ENCODE measurements at regions not wholly inside any gene's neighbourhood (a gene's known extent, or its start where the extent isn't known, plus 50 kb on each side); places are given as distances from the start of the nearest gene placed in this dataset.
A peak's percentile ranks its signal among the peaks of the same experiment; 100 is the strongest.

GRCh38 chr18:65942854-65943253 is 192.0 kb downstream of the CDH7 start:
- Histone ChIP-seq H3K4me3 (ENCODE audit: extremely low read depth in 1 of 4, insufficient read depth in 2 of 4, low read depth in 3 of 4, low read length in 4 of 4) (peak overlapping the region in 1 of 4 experiments; percentile 18; a peak in 1 of 8 replicates), H3K36me3 (ENCODE audit: control insufficient read depth in 2 of 4, insufficient read depth in 4 of 4, low read length in 3 of 4) (no peaks in the 10 kb centered on the region), H3K56ac (replicated peaks; ENCODE audit: insufficient read length, low read depth, low read length) (no peak overlapping the region), H3K9me3 (ENCODE audit: insufficient read depth in 2 of 2, low read depth in 1 of 2, low read length in 1 of 2) (no peaks in the 10 kb centered on the region), H2BK5ac (ENCODE audit: low read depth, low read length) (no peak overlapping the region), H3K4ac (replicated peaks; ENCODE audit: insufficient read length, low read depth, low read length) (no peak overlapping the region), H3K18ac (ENCODE audit: extremely low read depth, low read length) (no peak overlapping the region), H3K4me1 (replicated peaks in 1 of 4; ENCODE audit: control insufficient read depth in 3 of 4, insufficient read depth in 4 of 4, low read length in 3 of 4) (peaks cover 0 to 9% (median 3%) of the 10 kb centered on the region in 4 experiments; a peak in 4 of 7 replicates), H2BK120ac (replicated peaks; ENCODE audit: low read depth, low read length) (no peak overlapping the region), H3K79me1 (ENCODE audit: low read depth, low read length) (no peaks in the 10 kb centered on the region), H3K23ac (ENCODE audit: insufficient read length) (no peak overlapping the region), H4K91ac (replicated peaks; ENCODE audit: insufficient read length, low read length) (no peak overlapping the region), H3K14ac (ENCODE audit: insufficient read length) (no peak overlapping the region), H4K20me1 (replicated peaks in 1 of 2; ENCODE audit: control insufficient read depth in 1 of 2, insufficient read depth in 2 of 2, low read length in 2 of 2) (no peaks in the 10 kb centered on the region), H3K9ac (replicated peaks in 1 of 4; ENCODE audit: extremely low read depth in 1 of 4, low read depth in 3 of 4, low read length in 3 of 4) (no peak overlapping the region), H3K27me3 (replicated peaks in 1 of 4; ENCODE audit: control insufficient read depth in 3 of 4, extremely low read depth in 1 of 4, insufficient read depth in 3 of 4, low read length in 3 of 4) (no peaks in the 10 kb centered on the region), H3K27ac (ENCODE audit: low read depth, low read length) (no peak overlapping the region), H4K5ac (ENCODE audit: insufficient read length, low read depth, low read length) (no peak overlapping the region), H3K79me2 (ENCODE audit: control insufficient read depth in 1 of 2, insufficient read depth in 2 of 2, low read length in 2 of 2) (no peaks in the 10 kb centered on the region), H4K8ac (ENCODE audit: extremely low read depth, insufficient read depth, low read length) (no peak overlapping the region), H2AFZ (ENCODE audit: low read length) (no peak overlapping the region), H2BK12ac (ENCODE audit: low read depth, low read length) (no peak overlapping the region), H3K4me2 (ENCODE audit: insufficient read depth in 1 of 2, low read depth in 2 of 2, low read length in 2 of 2) (peak overlapping the region in 1 of 2 experiments; percentile 34; a peak in 1 of 4 replicates), H2AK5ac (ENCODE audit: low read depth, low read length) (no peak overlapping the region), H2BK15ac (ENCODE audit: low read length) (no peak overlapping the region), H2BK20ac (ENCODE audit: low read length) (no peak overlapping the region), H3K23me2 (ENCODE audit: low read depth, low read length) (no peaks in the 10 kb centered on the region)
- no peak for FAIRE-seq
- WGBS, 2 experiments (ENCODE audit: extremely low coverage in 1 of 2, insufficient coverage in 1 of 2, insufficient read length in 1 of 2, insufficient replicate concordance in 2 of 2, low coverage in 1 of 2, low lambda C conversion rate in 2 of 2, missing lambda C conversion rate in 1 of 2) = 60% methylated on average over 1 of the region's 1 CpG; no CpG with 5 or more reads in 1 of the 2 experiments
- ChIA-PET POLR2A (ENCODE audit: partially characterized antibody) (no interaction called here), CTCF (ENCODE audit: partially characterized antibody) (interaction anchor here (1.4 kb wide), 1 partner anchor 25 kb away, joined by 5 read pairs; no protein-coding TSS in a partner anchor)
- peak; percentile 81 for TF ChIP-seq MAFK (IDR thresholded peaks at IDR 0.05; ENCODE audit: low read depth, low read length)
- TF ChIP-seq GABPA (IDR thresholded peaks at IDR 0.05; ENCODE audit: borderline replicate concordance, insufficient read depth, low read length) = no peak
- no peak for TF ChIP-seq ASH2L (IDR thresholded peaks at IDR 0.05; ENCODE audit: low read length)
- TF ChIP-seq EZH2 (IDR thresholded peaks at IDR 0.05; ENCODE audit: low read depth, low read length, severe bottlenecking) = no peak
- no peak for TF ChIP-seq SRF (IDR thresholded peaks at IDR 0.05; ENCODE audit: low read depth, low read length)
- no peak for TF ChIP-seq NANOG (IDR thresholded peaks at IDR 0.05; ENCODE audit: insufficient read depth, low read depth, low read length, poor library complexity, severe bottlenecking)
- no peak for TF ChIP-seq CHD2 (IDR thresholded peaks at IDR 0.05; ENCODE audit: low read length)
- no peak for DNase-seq (ENCODE audit: low read depth in 1 of 2, low spot score in 2 of 2)
